ENCODE measurements at regions not wholly inside any gene's neighbourhood (a gene's known extent, or its start where the extent isn't known, plus 50 kb on each side); places are given as distances from the start of the nearest gene placed in this dataset.

DNA sequence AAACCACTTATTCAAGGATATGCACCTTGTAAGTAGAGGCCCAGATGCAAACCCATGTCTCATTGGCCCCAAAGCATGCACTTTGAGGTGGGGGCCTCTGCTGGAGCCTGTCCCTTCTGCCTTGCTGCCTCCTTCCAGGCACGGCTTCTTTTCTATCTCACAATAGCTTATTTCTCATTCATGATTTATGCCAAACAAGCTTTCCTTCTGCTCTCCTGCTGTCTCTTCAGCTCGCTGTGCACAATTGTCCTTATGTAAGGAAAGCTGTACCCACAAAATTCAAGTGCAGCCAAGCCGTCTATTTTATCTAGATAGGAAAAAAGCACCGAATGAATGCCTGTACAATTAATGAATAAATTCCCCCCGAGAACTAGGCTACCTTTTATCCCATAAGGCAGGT, 124.8 kb upstream of the PACRGL start:
- TF ChIP-seq, protein P1, sequence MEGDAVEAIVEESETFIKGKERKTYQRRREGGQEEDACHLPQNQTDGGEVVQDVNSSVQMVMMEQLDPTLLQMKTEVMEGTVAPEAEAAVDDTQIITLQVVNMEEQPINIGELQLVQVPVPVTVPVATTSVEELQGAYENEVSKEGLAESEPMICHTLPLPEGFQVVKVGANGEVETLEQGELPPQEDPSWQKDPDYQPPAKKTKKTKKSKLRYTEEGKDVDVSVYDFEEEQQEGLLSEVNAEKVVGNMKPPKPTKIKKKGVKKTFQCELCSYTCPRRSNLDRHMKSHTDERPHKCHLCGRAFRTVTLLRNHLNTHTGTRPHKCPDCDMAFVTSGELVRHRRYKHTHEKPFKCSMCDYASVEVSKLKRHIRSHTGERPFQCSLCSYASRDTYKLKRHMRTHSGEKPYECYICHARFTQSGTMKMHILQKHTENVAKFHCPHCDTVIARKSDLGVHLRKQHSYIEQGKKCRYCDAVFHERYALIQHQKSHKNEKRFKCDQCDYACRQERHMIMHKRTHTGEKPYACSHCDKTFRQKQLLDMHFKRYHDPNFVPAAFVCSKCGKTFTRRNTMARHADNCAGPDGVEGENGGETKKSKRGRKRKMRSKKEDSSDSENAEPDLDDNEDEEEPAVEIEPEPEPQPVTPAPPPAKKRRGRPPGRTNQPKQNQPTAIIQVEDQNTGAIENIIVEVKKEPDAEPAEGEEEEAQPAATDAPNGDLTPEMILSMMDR (conservative IDR thresholded peaks at IDR 0.05; ENCODE audit: low read depth in 2 of 2) = no peak
- TF ChIP-seq POLR2AphosphoS5 (IDR thresholded peaks at IDR 0.05; ENCODE audit: low read depth) (no peak), EZH2 (IDR thresholded peaks at IDR 0.05; ENCODE audit: low read depth, unreplicated experiment) (no peak), JUNB (IDR thresholded peaks at IDR 0.05; ENCODE audit: unreplicated experiment) (no peak), EZH2phosphoT487 (IDR thresholded peaks at IDR 0.05; ENCODE audit: unreplicated experiment) (no peak), CREB1 (CRISPR knock-in tag; IDR thresholded peaks at IDR 0.05; ENCODE audit: low read depth) (no peak), NANOG (IDR thresholded peaks at IDR 0.05; ENCODE audit: borderline replicate concordance) (no peak), ZNF331 (CRISPR knock-in tag; IDR thresholded peaks at IDR 0.05; ENCODE audit: low read depth) (no peak)
- TF ChIP-seq, protein P2, sequence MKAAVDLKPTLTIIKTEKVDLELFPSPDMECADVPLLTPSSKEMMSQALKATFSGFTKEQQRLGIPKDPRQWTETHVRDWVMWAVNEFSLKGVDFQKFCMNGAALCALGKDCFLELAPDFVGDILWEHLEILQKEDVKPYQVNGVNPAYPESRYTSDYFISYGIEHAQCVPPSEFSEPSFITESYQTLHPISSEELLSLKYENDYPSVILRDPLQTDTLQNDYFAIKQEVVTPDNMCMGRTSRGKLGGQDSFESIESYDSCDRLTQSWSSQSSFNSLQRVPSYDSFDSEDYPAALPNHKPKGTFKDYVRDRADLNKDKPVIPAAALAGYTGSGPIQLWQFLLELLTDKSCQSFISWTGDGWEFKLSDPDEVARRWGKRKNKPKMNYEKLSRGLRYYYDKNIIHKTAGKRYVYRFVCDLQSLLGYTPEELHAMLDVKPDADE (IDR thresholded peaks at IDR 0.05) = no peak
- TF ChIP-seq, protein P3, sequence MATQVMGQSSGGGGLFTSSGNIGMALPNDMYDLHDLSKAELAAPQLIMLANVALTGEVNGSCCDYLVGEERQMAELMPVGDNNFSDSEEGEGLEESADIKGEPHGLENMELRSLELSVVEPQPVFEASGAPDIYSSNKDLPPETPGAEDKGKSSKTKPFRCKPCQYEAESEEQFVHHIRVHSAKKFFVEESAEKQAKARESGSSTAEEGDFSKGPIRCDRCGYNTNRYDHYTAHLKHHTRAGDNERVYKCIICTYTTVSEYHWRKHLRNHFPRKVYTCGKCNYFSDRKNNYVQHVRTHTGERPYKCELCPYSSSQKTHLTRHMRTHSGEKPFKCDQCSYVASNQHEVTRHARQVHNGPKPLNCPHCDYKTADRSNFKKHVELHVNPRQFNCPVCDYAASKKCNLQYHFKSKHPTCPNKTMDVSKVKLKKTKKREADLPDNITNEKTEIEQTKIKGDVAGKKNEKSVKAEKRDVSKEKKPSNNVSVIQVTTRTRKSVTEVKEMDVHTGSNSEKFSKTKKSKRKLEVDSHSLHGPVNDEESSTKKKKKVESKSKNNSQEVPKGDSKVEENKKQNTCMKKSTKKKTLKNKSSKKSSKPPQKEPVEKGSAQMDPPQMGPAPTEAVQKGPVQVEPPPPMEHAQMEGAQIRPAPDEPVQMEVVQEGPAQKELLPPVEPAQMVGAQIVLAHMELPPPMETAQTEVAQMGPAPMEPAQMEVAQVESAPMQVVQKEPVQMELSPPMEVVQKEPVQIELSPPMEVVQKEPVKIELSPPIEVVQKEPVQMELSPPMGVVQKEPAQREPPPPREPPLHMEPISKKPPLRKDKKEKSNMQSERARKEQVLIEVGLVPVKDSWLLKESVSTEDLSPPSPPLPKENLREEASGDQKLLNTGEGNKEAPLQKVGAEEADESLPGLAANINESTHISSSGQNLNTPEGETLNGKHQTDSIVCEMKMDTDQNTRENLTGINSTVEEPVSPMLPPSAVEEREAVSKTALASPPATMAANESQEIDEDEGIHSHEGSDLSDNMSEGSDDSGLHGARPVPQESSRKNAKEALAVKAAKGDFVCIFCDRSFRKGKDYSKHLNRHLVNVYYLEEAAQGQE (IDR thresholded peaks at IDR 0.05; ENCODE audit: unreplicated experiment) = no peak
- TF ChIP-seq, protein P4, sequence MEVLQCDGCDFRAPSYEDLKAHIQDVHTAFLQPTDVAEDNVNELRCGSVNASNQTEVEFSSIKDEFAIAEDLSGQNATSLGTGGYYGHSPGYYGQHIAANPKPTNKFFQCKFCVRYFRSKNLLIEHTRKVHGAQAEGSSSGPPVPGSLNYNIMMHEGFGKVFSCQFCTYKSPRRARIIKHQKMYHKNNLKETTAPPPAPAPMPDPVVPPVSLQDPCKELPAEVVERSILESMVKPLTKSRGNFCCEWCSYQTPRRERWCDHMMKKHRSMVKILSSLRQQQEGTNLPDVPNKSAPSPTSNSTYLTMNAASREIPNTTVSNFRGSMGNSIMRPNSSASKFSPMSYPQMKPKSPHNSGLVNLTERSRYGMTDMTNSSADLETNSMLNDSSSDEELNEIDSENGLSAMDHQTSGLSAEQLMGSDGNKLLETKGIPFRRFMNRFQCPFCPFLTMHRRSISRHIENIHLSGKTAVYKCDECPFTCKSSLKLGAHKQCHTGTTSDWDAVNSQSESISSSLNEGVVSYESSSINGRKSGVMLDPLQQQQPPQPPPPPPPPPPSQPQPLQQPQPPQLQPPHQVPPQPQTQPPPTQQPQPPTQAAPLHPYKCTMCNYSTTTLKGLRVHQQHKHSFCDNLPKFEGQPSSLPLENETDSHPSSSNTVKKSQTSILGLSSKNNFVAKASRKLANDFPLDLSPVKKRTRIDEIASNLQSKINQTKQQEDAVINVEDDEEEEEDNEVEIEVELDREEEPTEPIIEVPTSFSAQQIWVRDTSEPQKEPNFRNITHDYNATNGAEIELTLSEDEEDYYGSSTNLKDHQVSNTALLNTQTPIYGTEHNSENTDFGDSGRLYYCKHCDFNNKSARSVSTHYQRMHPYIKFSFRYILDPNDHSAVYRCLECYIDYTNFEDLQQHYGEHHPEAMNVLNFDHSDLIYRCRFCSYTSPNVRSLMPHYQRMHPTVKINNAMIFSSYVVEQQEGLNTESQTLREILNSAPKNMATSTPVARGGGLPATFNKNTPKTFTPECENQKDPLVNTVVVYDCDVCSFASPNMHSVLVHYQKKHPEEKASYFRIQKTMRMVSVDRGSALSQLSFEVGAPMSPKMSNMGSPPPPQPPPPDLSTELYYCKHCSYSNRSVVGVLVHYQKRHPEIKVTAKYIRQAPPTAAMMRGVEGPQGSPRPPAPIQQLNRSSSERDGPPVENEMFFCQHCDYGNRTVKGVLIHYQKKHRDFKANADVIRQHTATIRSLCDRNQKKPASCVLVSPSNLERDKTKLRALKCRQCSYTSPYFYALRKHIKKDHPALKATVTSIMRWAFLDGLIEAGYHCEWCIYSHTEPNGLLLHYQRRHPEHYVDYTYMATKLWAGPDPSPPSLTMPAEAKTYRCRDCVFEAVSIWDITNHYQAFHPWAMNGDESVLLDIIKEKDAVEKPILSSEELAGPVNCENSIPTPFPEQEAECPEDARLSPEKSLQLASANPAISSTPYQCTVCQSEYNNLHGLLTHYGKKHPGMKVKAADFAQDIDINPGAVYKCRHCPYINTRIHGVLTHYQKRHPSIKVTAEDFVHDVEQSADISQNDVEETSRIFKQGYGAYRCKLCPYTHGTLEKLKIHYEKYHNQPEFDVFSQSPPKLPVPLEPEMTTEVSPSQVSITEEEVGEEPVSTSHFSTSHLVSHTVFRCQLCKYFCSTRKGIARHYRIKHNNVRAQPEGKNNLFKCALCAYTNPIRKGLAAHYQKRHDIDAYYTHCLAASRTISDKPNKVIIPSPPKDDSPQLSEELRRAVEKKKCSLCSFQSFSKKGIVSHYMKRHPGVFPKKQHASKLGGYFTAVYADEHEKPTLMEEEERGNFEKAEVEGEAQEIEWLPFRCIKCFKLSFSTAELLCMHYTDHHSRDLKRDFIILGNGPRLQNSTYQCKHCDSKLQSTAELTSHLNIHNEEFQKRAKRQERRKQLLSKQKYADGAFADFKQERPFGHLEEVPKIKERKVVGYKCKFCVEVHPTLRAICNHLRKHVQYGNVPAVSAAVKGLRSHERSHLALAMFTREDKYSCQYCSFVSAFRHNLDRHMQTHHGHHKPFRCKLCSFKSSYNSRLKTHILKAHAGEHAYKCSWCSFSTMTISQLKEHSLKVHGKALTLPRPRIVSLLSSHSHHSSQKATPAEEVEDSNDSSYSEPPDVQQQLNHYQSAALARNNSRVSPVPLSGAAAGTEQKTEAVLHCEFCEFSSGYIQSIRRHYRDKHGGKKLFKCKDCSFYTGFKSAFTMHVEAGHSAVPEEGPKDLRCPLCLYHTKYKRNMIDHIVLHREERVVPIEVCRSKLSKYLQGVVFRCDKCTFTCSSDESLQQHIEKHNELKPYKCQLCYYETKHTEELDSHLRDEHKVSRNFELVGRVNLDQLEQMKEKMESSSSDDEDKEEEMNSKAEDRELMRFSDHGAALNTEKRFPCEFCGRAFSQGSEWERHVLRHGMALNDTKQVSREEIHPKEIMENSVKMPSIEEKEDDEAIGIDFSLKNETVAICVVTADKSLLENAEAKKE (CRISPR knock-in tag; IDR thresholded peaks at IDR 0.05) = no peak

Data from GM23338 (cell line).